ACHN (cell line): ENCODE measurements at regions not wholly inside any gene's neighbourhood (a gene's known extent, or its start where the extent isn't known, plus 50 kb on each side); places are given as distances from the start of the nearest gene placed in this dataset.

Experiments used
- DNase-seq: peaks from one replicate; pipeline ENCODE4 v3.0.0-alpha.2; 2015
- in situ Hi-C: cut with HindIII; loops from 2 replicates; pipeline ENCODE4 v1.10.0; 2017; ENCODE audit warnings: low sequenced_read_pairs, low pct_ligation_motif_present, low pct_unique_long_range_greater_than_20kb

DNA sequence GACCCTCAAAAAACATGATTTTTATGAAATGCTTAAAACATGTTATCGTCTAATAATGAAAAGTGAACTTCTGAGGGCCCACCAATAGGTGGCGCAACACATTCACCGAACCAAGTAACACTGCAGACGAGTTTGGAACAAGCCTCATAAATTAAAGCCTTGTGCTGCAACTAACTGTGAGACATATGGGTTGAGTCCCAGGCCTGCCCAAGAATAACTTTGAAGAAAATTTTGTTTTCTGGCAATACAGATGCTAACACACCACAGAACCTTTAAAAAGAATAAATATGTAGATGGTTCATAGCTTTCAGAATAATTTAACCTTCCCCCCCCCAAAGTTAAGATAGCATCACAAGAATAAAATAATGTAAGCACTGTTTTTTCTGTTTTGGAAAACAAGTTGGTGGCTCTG, 285.9 kb downstream of the RNF144A start:
- peak; percentile 60 for DNase-seq
- in situ Hi-C loops, result no loop called here

DNA sequence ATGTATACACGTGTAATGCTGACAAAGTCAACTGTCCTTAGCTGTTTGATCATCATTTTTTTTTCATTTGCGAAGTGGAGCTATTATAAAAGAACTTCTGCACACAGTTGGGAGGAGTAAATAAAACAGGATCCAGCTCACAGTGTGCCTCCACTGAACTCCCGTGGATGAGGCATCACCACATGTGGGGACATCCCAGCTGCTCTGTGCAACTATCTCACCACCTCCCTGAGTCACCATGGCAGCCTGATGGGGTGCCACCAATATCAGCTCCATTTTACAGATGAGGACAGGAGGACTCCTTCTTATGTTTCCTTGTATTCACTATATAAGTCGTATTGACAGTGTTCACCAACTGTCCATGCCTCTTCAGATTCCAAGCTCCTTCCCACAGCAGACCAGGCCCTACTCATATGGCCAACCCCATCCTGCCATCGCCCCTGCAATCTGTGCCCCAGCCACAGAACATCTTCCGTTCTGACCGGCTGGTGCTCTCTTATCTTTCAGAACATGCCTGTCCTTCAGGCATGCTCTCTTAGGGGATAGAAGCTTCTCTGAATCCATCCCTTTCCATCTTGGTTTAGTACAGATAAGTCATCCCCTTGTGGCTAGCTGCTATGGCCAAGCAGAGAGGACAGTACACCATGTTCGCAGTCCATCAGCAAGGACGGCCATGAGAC, 288.1 kb downstream of the RNF144A start:
- DNase-seq, result no peak
- in situ Hi-C loops, result no loop called here

DNA sequence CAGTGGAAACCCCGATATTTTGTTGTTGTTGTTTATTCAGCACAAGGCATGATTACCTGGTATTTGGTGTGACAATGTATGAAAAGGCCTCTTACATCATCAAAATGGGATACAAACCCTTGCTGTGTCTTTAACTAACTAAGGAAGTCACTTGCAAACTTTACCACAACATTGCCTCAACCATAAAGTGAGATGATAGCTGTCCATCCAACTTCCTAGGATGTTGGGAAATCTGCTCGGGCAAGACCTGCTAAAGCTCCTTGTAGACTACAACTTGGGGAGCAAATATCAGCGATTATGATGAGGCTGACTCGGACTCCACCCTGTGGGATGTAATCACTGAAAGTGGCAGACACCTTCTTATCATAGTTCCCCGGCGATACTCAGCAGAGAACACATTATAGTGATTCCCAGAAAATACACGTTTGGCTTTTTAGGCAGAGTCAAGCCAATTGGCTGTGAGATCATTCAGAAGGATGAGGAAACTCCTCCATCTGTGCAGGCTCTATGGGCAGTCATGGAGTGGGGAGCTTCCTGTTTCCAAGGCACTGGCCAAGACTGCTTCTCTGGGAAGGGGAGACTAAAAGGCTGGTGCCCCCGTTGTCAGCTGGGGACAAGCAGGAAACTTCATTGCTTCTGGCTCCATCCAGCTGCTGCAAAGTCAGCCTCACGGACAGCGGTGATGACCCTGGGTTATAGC, 289.0 kb downstream of the RNF144A start:
- in situ Hi-C loops, result no loop called here

DNA sequence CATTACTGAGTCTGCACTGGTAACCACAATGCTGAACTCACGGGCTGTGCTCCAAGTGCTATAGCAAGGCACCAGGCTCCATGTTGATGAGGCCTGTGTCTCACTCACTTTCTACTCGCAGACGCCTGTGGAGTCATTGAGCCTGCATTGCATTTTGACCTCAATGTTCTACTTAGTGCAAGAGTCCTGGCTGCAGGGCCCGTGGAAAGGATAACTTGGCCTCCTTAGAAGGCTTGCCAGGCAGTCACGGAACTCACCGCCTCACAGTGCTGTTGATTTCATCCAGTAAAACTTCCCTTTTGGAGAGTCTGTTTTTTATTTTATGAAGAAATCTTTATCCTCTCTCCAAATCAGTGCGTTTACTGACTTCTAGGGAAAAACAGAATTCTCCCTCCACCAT, 290.4 kb downstream of the RNF144A start:
- in situ Hi-C loops, result no loop called here
- no peak for DNase-seq

More for the DNA sequence above, 289.0 kb downstream of the RNF144A start:
- DNase-seq, result no peak

DNA sequence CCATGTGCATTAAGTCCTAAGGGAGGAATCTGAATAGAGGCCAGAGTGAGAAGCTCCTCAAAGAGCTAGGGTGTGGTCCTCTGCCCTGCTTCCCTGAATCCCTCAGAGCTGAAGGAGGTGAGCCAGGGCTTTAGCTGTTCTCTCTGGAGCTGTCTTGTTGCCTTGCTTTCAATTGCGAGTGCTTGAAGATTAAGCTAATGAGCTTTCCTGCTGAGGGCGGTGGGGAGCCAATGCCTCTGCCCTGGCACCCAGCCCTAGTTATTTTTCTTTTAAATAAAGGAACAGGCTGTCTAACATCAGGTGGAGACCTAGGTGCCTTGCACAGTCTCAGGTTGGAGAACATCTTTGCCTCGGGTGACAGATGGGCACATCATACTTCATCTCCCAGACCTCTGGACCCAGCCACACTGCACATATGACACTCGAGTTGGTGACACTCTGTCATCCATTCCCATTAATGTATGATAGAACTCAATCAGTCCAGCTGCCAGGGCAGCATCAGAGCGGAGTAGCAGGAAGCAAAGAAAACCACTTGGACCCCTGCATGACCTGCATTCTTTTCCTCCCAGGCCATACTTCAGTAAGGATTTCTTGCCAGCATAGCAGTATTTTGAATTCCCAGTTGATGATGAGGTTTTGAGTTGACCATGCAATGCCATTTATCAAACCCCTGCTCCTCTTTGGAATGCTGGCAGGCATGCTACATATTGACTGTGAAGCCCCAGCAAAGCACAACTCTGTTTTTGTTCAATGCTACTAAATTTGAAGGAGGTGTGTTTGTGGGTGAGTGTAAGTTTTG, 292.7 kb downstream of the RNF144A start:
- DNase-seq, result no peak
- in situ Hi-C loops, result no loop called here

DNA sequence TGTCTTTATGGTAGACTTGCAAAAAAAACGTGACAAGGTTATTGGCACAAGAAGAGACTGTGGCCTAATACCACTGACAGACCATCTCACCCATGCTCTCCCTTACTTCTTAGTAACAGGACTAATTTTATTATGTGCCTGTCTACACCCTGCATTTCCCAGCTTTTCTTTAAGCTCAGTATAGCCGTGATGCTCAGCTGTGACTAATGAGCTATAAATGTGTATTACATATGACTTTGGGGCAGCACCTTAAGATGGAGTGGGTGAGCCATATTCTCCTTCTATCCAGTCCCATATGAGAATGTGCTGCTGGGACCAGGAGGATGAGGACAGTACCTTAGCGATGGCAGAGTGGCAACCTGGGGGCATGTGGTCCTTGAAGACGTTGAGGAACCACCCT, 293.5 kb downstream of the RNF144A start:
- in situ Hi-C loops, result no loop called here
- no peak for DNase-seq

DNA sequence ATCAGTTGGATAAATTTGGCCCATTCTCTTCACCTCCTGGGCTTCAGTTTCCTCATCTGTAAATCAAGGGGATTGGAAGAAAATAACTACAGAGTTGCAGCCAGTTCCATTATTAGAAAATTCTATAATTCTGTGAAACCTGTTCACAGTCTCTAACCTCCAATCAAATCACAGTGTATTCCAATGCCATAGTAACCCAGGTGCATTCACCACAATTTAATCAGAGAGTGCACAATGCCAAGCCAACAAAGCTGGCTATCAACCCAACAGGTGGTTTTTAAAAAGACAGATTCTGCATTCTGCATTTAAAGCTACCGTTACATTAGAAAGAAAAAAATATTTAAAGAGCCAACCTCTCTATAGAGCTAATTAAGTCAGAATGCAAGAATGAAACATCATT, 308.6 kb downstream of the RNF144A start:
- in situ Hi-C loops, result no loop called here
- no peak for DNase-seq

DNA sequence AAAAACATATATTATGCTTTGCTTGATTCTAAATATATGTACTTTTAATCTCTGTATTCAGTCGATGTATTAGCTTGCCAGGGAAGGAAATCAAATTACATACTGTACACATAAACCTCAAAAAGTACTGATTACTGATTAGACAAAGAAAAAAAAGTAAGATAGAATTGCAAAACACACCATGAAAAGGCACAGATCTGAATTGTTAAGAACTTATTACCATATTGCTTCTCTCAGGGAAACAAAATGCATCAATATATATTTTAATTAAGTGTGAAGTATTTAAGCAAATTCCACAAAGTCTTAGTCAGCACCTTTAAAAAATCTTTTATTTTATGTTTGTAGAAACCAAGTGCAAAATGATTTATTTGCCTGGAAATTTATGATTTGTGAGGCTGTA, 309.3 kb downstream of the RNF144A start:
- no peak for DNase-seq
- in situ Hi-C loops, result no loop called here

DNA sequence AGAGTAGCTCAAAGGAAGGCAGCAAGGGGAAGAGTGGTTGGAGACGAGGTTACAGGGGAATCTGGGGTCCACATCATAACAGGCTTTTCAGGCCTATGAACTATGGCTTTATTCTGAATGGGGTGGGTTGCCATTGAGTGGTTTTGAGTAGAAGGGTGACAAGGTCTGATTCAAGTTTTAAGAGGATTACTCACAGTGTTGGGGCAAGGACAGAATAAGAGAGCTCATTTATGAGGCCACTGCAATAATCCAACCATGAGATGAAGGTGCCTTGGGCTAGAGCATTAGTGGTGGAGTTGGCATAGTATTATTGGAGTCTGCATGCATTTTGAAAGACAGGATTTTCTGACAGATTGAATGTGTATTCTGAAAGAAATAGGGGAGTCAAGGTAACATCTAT, 315.9 kb downstream of the RNF144A start:
- DNase-seq, result no peak
- in situ Hi-C loops, result no loop called here

DNA sequence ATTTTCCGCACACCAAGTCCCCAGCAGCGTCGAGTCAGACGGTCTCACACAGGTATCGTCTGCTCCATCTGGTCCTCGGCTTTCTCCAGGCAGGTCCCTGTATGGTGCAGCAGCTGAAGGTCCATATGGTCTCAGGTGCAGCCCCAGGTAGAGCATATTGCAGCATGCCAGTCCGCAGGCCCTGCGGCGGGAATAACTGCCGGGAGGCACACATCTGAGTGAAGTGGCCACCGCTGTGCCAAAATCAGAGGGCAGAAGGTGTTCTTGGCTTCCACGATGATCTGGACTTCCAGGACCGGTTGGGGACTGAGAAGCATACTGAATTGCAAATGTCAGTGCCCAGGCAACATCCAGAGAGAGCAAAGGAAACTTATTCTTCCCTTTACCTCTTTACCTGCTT, 320.3 kb downstream of the RNF144A start:
- in situ Hi-C loops, result no loop called here
- no peak for DNase-seq

DNA sequence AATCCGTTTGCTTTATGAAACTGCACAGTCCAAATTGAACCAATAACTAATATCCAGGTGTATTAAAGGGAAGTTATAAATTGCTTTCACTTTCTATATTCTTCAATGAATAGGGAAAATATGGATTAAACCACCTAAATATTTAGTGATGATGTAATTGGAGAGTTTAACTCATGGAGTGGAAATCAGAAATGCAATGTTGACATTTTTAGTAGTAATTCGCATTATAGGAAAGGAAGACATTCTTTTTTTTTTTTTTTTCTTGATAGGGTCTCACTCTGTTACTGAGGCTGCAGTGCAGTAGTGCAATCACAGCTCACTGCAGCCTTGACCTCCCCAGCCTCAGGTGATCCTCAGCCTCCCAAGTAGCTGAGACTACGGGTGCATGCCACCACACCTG, 321.9 kb downstream of the RNF144A start:
- no peak for DNase-seq

DNA sequence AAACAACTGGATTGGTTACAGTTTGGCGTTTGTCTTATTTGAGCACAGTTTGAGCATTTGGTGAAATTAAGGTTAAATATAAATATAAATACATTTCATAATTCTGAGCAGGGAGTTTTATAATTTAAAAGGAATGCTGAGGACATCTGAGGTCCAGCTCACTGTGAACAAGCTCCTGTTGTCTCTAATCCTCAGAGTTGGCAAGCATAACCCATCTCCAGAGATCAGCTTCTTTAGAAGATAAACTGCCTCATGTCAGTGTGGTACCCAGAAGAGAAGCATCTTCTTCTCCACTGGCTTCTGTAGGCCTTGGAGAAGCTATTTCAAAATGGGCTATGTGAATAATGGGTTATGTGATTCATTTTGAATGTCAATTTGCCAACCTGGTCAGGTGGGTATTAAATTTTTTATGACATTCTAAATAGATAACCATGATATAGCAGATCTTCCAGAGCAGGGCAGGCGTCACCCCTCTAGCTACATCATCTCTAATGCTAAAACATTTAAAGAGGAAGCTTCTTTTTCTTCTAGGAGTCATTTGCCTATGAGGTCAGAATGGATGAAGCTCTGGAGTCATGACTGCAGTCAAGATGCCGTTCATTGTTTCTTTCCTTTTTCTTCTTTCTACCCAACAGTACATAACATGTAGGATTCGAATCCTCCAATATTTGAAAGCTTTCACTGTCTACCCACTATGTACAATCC, 324.0 kb downstream of the RNF144A start:
- no peak for DNase-seq
- in situ Hi-C loops, result no loop called here

More for the DNA sequence above, 321.9 kb downstream of the RNF144A start:
- in situ Hi-C loops, result no loop called here

DNA sequence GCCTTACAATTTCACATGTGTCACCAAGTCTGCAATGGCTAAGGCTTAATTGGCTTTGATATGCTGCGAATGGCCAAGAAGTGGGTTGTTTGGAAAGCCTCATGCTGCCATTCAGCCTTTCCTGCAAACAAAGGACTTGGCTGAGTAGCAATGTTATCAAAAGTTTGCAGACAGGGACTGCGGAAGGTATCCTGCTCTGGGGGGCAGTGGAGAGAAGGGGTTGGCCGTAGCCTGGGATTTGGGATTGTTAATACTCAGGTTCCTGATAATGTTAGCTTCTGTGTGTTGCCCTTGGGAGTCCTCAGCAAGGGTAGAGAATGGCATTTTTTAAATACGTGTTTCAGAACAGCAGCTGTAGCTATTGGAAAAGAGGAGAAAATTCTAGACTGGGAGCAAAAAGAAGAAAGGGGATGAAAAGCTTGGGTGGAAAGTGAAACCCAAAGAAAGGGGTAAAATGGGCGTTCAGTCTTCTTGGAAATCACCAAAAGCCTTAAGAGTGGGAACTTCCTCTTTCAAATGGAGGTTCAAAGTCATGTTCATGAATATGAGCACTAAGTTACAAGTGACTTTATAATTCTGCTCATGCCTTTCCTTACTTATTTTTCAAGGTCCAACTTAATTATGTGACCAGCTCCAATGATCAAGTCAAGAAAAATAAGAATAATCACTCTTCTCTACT, 325.1 kb downstream of the RNF144A start:
- DNase-seq, result no peak
- in situ Hi-C loops, result no loop called here

DNA sequence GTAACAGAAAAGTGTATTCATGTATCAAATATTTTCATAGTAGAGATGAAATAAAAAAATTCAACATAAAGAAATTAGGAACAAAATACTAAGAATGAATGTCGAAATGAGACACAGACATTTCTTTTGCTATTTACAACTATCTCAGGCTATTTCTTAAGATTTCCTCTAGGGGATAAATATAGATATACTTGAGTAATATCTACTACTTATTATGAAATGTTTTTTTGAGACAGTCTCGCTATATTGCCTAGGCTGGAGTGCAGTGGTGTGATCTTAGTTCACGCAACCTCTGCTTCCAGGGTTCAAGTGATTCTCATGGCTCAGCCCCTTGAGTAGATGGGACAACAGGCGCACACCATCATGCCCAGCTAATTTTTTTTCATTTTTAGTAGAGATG, 326.1 kb downstream of the RNF144A start:
- in situ Hi-C loops, result no loop called here
- DNase-seq, result no peak

DNA sequence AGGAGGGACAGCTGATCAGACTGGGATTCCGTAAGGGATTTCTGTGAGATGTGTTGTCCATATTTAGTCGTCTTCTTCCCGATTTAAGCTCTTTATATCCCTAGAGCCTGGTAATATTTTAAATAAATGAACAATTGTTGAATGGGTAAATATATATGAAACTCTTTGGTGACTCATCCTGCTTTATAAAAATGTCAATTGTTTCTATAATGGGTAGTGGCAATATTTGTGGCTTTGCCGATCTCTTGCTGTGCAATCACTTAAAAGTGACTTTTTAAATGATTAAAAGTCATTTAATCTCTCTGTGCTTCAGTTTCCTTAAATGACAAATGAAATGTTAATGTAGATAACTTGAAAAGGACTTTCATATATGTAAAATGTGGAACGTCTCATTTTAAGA, 339.2 kb downstream of the RNF144A start:
- in situ Hi-C loops, result no loop called here
- DNase-seq, result no peak

DNA sequence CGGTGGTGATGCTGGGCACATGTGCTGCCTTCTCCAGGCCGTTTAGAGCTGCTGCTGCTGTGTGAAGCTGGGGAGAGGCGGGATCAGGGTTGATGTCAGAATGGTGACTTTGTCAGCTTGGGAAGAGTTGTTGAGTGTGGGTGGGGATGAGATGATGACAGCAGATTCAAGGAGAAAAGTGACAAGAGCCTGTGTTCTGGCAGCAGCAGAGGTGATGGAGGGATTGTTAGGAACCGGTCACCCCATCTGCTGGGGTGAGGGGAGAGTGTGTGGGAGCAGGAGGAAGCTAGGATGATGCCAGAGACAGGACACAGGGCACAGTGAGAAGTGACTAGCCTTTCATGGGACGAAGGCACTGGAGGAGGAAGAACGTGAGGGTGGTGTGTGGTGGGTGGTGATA, 345.5 kb downstream of the RNF144A start:
- in situ Hi-C loops, result no loop called here
- no peak for DNase-seq

DNA sequence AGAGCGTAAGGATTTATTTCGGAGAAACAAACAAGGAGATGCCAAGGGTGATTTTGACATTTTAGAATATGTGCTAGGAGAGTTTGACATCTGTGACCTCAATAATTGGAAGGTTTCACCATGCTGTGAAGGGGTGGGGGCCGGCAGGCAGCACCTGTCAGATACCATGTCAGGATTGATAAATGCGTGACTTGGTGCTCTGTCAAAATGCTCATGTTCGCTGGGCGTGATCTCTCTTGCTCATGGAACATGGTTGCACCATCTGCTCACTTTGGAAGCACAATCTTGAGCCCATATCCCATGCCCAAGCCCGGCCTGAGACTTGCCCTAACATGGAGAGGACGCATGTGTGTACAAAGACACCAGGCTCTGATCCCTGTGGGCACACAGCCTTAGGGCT, 347.6 kb downstream of the RNF144A start:
- in situ Hi-C loops, result no loop called here
- no peak for DNase-seq

DNA sequence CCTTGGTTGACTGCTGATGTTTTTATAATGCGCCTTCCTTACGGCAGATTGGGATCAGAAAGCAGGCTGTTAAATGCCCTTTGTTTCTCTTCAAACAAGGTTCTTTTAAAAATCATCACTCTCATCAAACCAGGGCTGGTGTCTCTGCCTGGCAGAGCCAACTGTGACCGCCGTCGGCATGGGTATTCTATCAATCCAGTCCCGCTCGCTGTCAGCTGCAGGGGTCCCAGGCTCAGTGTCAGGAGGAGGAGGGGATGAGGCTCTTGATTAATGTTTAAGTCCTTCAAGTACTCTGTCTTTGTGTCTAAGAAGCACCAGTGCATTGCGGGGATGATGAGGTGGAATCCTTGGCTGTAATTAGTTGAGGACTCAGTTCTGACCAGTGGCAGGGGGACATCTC, 348.1 kb downstream of the RNF144A start:
- in situ Hi-C loops, result no loop called here
- no peak for DNase-seq
